ENCODE measurements at regions not wholly inside any gene's neighbourhood (a gene's known extent, or its start where the extent isn't known, plus 50 kb on each side); places are given as distances from the start of the nearest gene placed in this dataset.
A peak's percentile ranks its signal among the peaks of the same experiment; 100 is the strongest.

DNA sequence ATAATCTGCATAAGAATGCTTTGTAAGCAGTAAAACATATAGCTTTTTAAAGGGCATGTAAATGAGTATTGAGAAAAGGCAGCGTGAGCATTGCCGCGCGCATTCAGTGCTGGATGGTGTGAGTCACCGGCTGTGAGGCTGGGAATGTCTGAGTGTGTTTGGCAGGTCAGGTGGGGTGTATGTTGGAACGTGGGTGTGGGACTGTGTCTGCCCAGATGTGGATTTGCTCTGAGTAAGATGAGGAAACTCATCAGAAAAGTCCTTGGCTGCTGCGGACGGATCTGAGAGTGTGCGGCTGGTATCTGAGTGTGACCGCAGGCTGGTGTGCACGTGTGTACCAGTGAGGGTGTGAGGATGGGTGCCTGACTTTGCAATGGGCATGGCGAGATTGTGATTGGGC, 66.2 kb upstream of the NECTIN1 start:
- Mint-ChIP-seq H3K4me3 (no peak overlapping the region), H3K36me3 (no peaks in the 10 kb centered on the region), H3K4me1 (no peaks in the 10 kb centered on the region), H3K27me3 (peaks cover 5 to 56% (median 26%) of the 10 kb centered on the region in 5 donors), H3K27ac (no peak overlapping the region), H3K9me3 (no peaks in the 10 kb centered on the region)
- POLR2A ChIA-PET = no interaction called here
- ATAC-seq = no peak
- no peak for DNase-seq

DNA sequence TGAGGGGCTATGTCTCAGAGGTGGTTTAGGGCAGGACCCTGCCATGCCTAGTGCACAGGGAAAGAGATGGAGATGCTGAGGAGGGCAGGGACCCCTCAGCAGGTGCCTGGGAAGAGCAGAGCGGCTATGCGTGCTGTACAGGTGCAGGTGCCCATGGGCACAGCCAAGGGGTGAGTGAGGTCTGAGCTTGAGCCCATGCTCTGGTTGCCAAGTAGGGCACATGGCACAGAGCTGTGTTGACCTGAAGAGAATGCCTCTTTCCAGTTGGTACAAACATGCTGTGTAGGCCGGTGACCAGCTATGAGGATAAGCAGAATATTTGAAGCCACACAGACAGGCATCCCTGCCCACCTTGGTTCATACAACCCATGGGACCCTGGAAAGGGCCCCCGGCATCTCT, 65.8 kb upstream of the NECTIN1 start:
- no peak for DNase-seq
- H3K9me3 Mint-ChIP-seq = no peaks in the 10 kb centered on the region
- H3K27ac Mint-ChIP-seq = no peak overlapping the region
- no peak for ATAC-seq
- no peak overlapping the region for H3K4me3 Mint-ChIP-seq
- H3K36me3 Mint-ChIP-seq = no peaks in the 10 kb centered on the region
- H3K4me1 Mint-ChIP-seq = no peaks in the 10 kb centered on the region
- POLR2A ChIA-PET = no interaction called here
- peaks cover 5 to 51% (median 21%) of the 10 kb centered on the region in 5 donors for H3K27me3 Mint-ChIP-seq

DNA sequence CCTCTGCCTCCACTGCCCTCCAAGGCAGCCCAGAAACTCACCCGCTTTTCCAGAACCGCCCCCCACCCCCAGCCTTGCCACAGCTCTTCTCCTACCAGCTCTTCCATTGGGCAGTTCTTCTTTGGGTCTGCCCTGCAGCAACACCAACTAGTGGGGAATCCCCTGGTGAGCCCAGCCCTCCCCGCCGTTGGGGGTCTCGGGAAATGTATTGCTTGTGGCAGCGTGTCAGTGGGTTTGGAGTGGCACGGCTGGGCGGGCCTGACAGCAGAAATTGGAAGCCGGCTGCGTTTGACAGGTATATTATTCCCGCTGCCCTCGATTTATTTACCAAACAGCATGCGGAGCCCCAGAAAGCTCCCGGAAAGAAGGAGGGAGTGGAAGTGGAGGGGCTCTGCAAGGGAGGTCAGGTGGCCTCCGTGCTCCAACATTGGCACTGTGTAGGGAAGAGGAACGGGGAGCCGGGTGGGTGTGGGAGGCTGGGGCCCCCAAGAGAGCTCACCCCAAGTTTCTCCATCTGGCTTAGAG, 65.2 kb upstream of the NECTIN1 start:
- no peaks in the 10 kb centered on the region for H3K9me3 Mint-ChIP-seq
- POLR2A ChIA-PET = no interaction called here
- H3K27me3 Mint-ChIP-seq = peaks cover 4 to 46% (median 19%) of the 10 kb centered on the region in 5 donors
- ATAC-seq = no peak
- no peak overlapping the region for H3K4me3 Mint-ChIP-seq
- DNase-seq = no peak
- H3K27ac Mint-ChIP-seq = no peak overlapping the region
- no peaks in the 10 kb centered on the region for H3K36me3 Mint-ChIP-seq
- H3K4me1 Mint-ChIP-seq = no peaks in the 10 kb centered on the region

- ATAC-seq (no peak), DNase-seq (no peak)
- peaks cover 1 to 46% (median 20%) of the 10 kb centered on the region in 5 donors for H3K27me3 Mint-ChIP-seq
- no peaks in the 10 kb centered on the region for H3K36me3 Mint-ChIP-seq
- no peak overlapping the region for H3K4me3 Mint-ChIP-seq
- POLR2A ChIA-PET = no interaction called here
- H3K4me1 Mint-ChIP-seq = no peaks in the 10 kb centered on the region
- H3K9me3 Mint-ChIP-seq = no peaks in the 10 kb centered on the region
- H3K27ac Mint-ChIP-seq = no peak overlapping the region
Measured at GRCh38 chr11:119793335-119793984, 64.5 kb upstream of the NECTIN1 start.

DNA sequence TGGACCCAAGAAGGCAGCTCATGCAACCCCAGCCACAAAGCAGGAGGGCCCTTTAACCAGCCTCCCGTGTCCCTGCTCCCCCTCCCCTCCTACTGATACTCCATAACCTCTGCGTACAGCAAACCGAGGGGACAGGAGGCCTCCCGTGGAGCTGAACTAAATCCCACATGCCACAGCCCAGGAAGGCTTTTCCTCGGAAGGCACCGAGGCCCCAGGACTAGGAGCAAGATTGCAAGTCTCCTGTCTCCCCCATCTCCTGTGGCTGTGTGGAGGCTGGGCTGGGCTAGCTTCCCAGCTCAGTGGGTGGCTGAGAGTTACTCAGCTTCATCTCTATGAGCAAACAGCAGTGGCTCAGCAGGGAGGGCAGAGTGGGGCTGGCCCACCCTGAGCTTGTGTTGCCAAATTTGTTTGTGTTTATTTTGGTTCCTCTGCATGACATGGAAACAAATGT, 62.7 kb upstream of the NECTIN1 start:
- Mint-ChIP-seq H3K9me3 (no peaks in the 10 kb centered on the region), H3K4me3 (no peak overlapping the region)
- POLR2A ChIA-PET = no interaction called here

DNA sequence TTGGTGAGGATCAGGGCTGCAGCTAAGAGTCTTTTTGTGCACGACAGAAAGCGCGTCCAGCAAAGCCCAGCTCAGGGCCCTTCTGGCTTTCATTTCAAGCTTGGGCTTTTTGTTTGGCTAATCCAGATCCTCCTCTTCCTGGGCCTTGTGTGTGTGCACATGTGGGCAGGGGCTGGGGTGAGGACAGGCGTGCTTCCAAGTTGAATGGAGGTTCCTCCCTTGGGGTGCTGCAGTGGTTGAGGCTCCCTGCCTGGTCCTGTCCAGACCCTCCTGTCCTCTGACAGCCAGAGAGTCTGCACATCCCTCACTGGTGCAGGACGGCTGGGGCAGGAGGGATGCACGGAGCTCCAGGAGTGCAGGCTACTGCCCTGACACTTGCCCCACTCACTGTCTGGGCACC, 62.0 kb upstream of the NECTIN1 start:
- Mint-ChIP-seq H3K4me1 (no peaks in the 10 kb centered on the region), H3K27ac (peak overlapping the region in 1 of 10 donors; percentile 56), H3K4me3 (no peak overlapping the region), H3K9me3 (no peaks in the 10 kb centered on the region), H3K27me3 (peaks cover 1 to 37% (median 21%) of the 10 kb centered on the region in 5 donors), H3K36me3 (no peaks in the 10 kb centered on the region)
- peak in 1 of 10 donors; percentile 8 for DNase-seq
- POLR2A ChIA-PET = no interaction called here
- no peak for ATAC-seq

More for the DNA sequence above, 62.7 kb upstream of the NECTIN1 start:
- Mint-ChIP-seq H3K27me3 (peaks cover 1 to 44% (median 26%) of the 10 kb centered on the region in 5 donors), H3K36me3 (no peaks in the 10 kb centered on the region), H3K4me1 (no peaks in the 10 kb centered on the region), H3K27ac (no peak overlapping the region)
- no peak for ATAC-seq
- DNase-seq = peak in 1 of 10 donors; percentile 42

DNA sequence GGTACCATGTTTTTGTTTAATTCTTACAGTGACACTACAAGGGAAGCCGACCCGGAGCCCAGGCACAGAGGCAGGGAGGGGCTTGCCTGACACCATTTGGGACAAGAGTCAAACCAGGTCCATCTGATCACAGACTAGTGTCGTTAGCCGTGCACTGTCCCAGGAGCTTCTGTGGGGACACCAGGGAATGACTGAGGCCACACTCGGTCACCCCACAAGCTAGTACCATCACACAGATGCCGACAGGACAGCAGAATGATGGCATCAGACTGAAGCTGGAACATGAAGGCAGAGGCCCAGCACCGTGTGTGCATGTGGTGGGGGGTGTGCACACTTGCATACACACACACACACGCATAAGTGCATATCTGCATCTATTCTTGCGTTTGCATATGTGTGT, 61.5 kb upstream of the NECTIN1 start:
- no peak for ATAC-seq
- Mint-ChIP-seq H3K9me3 (no peaks in the 10 kb centered on the region), H3K4me3 (no peak overlapping the region), H3K4me1 (no peaks in the 10 kb centered on the region), H3K27ac (no peak overlapping the region), H3K27me3 (peaks cover 1 to 31% (median 19%) of the 10 kb centered on the region in 5 donors), H3K36me3 (no peaks in the 10 kb centered on the region)
- peak in 1 of 10 donors; percentile 34 for DNase-seq
- POLR2A ChIA-PET = no interaction called here

DNA sequence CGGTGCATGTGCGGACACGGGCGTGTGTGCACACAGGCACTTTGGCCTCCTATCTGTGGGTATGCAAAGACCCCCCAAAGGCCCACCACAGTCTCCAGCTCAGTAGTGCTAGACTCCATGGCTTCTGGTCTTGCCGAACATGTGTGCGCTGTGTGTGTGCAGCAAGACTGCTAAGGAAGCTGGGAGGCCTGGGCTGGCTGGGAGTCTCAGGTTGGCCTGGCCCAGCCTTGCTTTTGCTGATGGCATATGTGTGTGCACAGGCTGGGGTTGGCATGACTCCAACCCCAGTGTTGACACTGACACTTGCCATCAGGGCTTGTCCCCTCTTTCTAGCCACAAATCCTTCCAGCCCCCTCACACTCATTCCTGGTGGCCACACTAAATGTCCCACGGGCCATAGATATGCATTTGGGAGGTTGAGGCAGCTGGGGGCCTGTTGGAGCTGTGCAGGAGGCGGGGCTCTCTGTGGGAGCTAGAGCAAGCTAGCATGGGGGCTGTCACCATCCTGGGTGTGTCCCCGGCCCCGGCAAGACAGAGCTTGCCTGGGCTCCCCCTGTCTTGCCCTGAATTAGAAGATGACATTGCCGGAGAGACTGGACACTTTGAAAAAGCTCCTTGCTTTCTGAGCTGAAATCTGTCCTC, 60.9 kb upstream of the NECTIN1 start:
- DNase-seq = peak in 1 of 10 donors; percentile 24
- POLR2A ChIA-PET = no interaction called here

GRCh38 chr11:119788911-119789560, 60.0 kb upstream of the NECTIN1 start:
- H3K27ac Mint-ChIP-seq = no peak overlapping the region
- DNase-seq = no peak
- H3K4me1 Mint-ChIP-seq = no peaks in the 10 kb centered on the region
- no peak overlapping the region for H3K4me3 Mint-ChIP-seq
- H3K27me3 Mint-ChIP-seq = peaks cover 1 to 26% (median 11%) of the 10 kb centered on the region in 5 donors
- ATAC-seq = no peak
- no peaks in the 10 kb centered on the region for H3K36me3 Mint-ChIP-seq
- POLR2A ChIA-PET = no interaction called here
- H3K9me3 Mint-ChIP-seq = no peaks in the 10 kb centered on the region

More for the DNA sequence above, 60.9 kb upstream of the NECTIN1 start:
- no peak overlapping the region for H3K27ac Mint-ChIP-seq
- no peaks in the 10 kb centered on the region for H3K9me3 Mint-ChIP-seq
- no peaks in the 10 kb centered on the region for H3K36me3 Mint-ChIP-seq
- H3K4me3 Mint-ChIP-seq = no peak overlapping the region
- H3K27me3 Mint-ChIP-seq = peaks cover 1 to 26% (median 14%) of the 10 kb centered on the region in 5 donors
- no peaks in the 10 kb centered on the region for H3K4me1 Mint-ChIP-seq
- ATAC-seq = no peak

DNA sequence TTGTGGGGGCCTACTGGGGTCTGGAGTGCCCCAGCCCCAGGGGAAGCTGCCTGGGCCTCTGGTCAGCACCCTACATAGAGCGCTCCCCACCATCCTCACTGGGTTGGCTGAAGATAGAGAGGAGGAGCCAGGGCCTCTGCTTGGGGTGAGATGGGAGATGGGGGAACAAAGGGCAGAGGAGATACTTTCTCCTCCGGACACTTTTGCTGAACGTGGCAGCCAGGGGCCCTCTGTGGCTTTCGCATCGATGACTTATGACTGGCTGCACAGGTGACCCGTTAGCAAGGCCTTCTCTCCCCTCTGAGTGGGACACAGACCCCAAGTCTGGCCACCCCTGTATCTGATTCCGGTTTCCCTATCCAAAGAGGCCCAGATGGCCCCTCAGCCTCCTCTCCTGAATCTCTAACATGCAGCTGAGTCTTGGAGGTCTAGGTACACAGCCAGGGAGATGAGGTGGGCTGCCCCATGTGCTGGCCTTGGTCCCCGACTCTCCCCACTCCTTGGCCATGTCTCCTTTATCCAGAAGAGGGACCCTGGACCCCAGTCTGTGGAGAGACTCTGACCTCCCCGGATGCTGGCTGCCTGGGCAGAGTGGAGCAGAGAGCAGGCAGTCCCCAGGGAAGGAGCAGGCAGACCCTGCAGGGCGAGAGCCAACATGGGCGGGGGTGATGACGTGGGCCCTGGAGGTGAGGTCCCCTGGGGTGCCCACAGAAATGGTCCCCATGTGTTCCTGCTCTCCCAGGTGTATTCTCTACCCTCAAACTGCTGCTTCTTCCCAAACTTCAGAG, 59.3 kb upstream of the NECTIN1 start:
- POLR2A ChIA-PET = no interaction called here
- no peaks in the 10 kb centered on the region for H3K36me3 Mint-ChIP-seq
- no peaks in the 10 kb centered on the region for H3K9me3 Mint-ChIP-seq
- H3K4me1 Mint-ChIP-seq = no peaks in the 10 kb centered on the region
- peaks cover 1 to 27% (median 10%) of the 10 kb centered on the region in 5 donors for H3K27me3 Mint-ChIP-seq
- DNase-seq = no peak
- H3K4me3 Mint-ChIP-seq = no peak overlapping the region
- H3K27ac Mint-ChIP-seq = no peak overlapping the region
- ATAC-seq = no peak

GRCh38 chr11:119787074-119787461, 58.1 kb upstream of the NECTIN1 start:
- Mint-ChIP-seq H3K9me3 (no peaks in the 10 kb centered on the region), H3K4me1 (no peaks in the 10 kb centered on the region), H3K27ac (no peak overlapping the region), H3K36me3 (no peaks in the 10 kb centered on the region), H3K27me3 (peaks cover 5 to 35% (median 17%) of the 10 kb centered on the region in 5 donors), H3K4me3 (no peak overlapping the region)
- ATAC-seq = no peak
- DNase-seq = no peak
- POLR2A ChIA-PET = no interaction called here

DNA sequence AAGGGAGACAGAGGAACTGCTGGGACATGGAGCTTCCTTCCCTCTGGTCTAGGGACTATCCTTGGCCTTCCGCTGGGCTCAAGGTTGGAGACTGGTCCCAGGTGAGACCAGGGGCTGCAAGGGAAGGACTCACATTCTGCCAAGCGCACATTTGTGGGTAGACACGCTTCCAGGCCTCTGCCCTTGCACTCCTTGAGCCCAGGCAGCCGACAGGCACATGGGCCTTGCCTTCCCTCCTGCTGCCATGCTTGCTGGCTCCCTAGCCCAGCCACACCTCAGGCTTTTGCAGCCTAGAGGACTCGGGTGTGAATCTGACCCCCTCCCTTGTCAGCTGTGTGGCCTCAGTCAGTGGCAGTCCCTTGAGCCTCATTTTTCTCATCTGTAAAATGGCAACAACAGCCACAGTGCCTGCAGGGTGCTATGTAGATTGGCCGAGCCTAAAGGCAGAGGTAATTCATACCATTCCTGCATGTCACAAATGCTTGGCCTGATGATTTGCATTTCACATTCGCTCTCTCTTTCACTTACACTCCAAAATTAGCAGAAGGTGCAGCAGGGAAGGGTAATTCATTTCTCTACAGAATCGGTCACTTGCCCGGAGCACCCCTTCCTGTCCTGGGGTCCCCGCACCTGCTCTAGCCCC, 57.6 kb upstream of the NECTIN1 start:
- H3K9me3 Mint-ChIP-seq = no peaks in the 10 kb centered on the region
- peaks cover 7 to 37% (median 21%) of the 10 kb centered on the region in 5 donors for H3K27me3 Mint-ChIP-seq
- H3K36me3 Mint-ChIP-seq = no peaks in the 10 kb centered on the region

More for the DNA sequence above, 57.6 kb upstream of the NECTIN1 start:
- Mint-ChIP-seq H3K4me1 (no peaks in the 10 kb centered on the region), H3K4me3 (no peak overlapping the region), H3K27ac (no peak overlapping the region)
- DNase-seq = no peak
- POLR2A ChIA-PET = no interaction called here
- ATAC-seq = no peak

Data from naive thymus-derived CD8-positive, alpha-beta T cell (primary cell).